ENCODE measurements at regions not wholly inside any gene's neighbourhood (a gene's known extent, or its start where the extent isn't known, plus 50 kb on each side); places are given as distances from the start of the nearest gene placed in this dataset.

GRCh38 chr2:180085144-180085543 lies 78.0 kb upstream of the CWC22 start:
- TF ChIP-seq, protein P1, sequence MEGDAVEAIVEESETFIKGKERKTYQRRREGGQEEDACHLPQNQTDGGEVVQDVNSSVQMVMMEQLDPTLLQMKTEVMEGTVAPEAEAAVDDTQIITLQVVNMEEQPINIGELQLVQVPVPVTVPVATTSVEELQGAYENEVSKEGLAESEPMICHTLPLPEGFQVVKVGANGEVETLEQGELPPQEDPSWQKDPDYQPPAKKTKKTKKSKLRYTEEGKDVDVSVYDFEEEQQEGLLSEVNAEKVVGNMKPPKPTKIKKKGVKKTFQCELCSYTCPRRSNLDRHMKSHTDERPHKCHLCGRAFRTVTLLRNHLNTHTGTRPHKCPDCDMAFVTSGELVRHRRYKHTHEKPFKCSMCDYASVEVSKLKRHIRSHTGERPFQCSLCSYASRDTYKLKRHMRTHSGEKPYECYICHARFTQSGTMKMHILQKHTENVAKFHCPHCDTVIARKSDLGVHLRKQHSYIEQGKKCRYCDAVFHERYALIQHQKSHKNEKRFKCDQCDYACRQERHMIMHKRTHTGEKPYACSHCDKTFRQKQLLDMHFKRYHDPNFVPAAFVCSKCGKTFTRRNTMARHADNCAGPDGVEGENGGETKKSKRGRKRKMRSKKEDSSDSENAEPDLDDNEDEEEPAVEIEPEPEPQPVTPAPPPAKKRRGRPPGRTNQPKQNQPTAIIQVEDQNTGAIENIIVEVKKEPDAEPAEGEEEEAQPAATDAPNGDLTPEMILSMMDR (conservative IDR thresholded peaks at IDR 0.05; ENCODE audit: low read depth, low read length) = no peak
- no peak for TF ChIP-seq EZH2phosphoT487 (IDR thresholded peaks at IDR 0.05; ENCODE audit: borderline replicate concordance, low read length)
- TF ChIP-seq EZH2 (IDR thresholded peaks at IDR 0.05; ENCODE audit: low read length, unreplicated experiment) = no peak
